ENCODE measurements at regions not wholly inside any gene's neighbourhood (a gene's known extent, or its start where the extent isn't known, plus 50 kb on each side); places are given as distances from the start of the nearest gene placed in this dataset.

DNA sequence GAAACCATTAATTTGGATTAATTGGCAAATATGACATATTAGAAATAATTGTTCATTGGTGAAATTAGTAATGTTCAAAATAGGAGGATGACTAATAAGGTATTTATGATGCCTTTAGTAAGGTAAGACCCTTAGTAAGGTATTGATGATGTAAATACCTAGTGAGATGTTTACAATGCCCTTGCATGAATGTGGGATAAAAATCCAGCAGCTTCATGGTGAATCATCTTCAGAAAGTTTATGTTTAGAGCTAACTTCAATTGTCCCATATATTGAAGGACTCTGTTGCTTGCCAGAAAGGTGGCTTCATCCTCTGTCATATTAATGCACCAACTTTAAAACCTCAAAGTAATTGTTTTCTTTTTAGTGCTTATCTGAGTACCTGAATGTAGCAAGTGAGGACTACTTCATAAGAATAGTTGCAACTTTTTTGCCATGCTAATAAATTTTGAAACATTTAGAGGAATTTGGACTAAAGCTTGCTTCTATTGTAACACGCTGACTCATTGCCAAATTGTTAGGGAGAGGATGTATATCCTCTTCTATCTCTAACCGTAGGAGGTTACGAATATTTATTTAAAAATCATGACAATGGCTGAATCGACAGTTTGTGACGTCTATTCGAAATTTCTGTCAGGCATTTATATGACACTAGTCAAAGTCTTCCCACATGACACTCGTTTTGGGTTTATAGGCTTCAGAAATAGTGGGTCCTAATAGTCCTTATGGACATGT is 174.1 kb upstream of the HS3ST1 start:
- DNase-seq (ENCODE audit: low read depth): no peak

DNA sequence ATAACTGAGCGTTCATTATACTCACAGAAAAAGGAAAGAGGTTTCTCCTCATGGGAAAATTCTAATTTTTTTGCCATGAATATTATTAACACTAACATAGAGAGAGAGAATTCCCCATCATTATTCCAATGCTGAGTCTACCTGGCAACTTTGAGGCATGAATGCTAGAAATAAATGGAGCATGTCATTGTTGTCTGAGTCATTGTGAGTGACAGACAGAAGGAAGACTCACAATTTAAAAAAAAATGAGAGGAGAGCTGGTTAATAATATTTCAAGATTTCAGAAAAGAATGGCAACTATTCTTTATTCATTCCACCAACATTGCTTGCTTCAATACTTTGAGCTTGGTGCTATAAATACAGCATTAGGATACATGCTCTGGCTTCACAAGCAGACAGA is 170.4 kb upstream of the HS3ST1 start:
- no peak for DNase-seq (ENCODE audit: low read depth)

DNA sequence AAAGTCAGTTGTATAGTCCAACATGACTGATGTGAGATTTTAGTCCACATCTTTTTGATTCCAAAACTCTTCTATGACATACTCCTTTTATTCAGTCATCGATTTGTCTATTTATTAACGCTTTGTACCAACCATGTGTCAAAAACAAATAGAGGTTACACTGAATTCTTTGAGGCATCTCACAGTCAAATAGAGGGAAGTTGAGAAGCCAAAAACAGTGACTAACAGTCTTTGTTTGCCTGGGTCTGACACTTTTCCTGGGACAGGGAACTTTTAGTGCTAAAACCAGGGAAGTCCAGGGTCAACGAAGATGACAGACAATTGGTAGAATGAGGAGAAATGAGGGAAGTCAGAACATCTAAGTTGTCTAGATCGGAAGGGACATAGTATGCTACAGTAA is 169.9 kb upstream of the HS3ST1 start:
- no peak for DNase-seq (ENCODE audit: low read depth)

DNA sequence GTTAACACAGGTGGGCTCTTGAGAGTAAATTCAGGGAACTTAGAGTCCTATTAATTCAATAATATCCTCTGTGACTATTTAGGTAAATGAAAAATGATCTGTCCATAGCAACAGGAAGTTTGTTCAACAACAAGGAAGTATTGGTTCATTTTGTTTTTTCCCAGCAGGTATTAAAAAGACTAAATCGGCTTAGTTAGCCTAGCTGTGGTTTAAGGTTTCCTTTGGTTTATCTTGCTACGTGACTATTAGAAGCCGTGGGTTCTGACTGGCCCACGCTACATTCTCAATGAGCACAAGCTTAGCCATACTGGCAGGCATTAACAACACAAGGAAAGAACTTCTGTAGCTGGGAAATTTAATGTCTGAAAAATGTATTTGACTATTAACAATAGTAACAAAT is 168.8 kb upstream of the HS3ST1 start:
- no peak for DNase-seq (ENCODE audit: low read depth)

DNA sequence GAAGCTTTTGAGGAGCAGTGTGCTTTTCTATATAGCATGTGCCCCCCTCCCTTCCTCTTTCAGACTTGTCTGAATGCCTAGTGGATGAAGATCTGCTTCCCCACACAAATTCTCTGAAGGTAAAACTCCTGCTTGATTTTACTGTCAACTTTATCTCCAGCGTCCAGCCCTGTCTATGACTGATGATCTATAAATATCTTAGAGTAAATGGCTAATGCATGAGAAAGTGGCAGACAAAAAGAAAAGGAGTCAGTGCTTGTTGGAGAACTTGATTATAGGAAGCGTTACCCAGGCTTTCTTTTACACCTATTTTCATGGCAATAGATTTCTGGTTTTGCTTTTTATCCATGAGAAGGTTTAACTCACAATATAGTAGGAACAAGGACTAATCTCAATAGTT is 168.3 kb upstream of the HS3ST1 start:
- no peak for DNase-seq (ENCODE audit: low read depth)

DNA sequence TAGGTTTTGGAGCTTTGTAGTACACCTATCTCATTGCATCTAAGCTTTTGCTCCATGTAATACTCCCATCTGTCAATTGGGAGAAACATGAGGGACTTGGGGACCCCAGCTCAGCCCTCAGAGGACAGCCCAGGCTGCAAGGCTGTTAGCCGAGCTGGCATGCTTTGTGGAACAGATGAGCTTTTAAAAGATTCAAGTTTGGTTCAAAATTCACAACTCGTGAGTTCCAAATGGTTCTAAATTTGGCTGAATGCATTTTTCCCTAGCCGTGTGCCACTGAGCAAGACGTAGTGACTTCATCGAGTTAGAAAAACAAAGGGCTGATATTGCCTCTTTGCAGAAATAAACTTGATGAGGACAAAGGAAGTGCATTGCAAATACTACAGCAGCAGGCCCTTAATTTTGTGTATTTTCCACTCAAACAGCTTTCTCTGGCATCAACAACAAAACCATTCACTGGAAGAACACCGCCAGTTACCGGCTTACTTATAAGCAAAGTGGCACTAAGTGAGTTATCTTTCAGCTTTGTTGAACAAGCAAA is 165.0 kb upstream of the HS3ST1 start:
- DNase-seq (ENCODE audit: low read depth): no peak

DNA sequence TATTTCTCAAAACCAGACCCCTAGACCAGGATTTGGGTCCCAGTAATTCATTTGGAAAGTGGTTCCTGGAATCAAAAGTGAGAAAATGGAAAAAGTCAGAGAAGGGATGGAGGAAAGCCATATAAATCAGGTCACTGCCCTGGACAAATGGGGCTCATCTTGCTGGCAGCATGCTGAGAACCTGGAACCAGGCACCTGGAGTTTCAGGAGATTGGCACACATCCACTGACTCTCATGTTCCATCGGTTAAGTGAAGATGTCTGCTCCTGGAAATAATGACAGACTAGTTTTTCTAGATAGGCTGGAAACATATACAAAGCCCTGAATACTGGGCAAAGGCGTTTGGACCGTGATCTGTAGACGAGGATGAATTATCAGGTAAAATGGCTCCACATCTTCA is 163.6 kb upstream of the HS3ST1 start:
- no peak for DNase-seq (ENCODE audit: low read depth)

DNA sequence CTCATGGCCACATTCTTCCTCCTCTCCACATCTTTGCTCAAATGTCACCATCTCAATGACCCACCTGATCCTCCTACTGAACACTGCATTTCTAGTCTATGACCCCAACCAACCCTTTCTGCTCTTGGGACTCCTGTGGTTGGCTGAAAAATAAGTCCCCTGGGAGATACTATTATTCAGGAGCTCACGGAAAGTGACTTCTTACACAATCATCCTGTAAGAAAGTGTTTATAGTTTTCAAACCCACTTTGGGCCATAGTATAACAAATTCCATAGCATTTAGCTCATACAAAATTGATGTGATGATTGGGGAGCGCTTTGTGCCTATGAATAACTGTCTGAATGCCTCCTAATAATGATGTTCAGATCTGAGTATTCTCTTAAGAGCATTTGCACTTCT is 161.4 kb upstream of the HS3ST1 start:
- no peak for DNase-seq (ENCODE audit: low read depth)

DNA sequence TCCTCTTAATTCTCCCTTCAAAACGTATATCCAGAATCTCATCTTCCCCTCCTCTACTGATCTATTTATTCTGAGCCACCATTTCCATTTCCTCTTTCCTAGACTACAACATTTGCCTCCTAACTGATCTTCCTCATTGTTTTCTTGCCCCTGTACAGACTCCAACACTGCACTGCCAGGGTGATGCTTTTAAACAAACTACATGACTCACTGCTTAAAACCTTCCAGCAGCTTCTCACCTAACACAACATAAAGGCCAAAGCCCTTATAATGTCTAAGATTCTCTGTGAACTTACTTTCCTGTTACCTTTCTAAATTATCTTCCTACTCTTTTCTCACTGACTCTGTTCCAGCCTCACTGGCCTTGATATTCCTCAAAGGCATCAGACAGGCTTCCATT is 161.0 kb upstream of the HS3ST1 start:
- no peak for DNase-seq (ENCODE audit: low read depth)

DNA sequence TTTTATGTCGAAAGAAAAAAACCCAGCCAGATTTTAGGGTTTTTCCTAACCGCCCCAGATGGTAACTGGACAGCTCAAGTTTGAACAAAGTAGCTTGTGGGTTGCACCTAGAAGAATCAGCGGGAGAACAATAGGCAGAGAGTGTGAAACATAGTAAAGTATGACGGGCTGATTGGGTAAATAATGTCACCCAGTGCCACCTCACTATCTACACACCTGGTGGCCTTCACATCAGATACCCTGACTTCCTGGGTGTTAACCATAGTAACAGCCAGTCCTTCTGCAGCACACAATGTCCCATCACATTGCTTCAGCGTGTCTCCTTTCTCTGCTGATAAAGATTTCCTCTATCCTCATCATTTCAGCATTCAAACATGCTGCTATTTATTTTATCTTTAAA is 159.1 kb upstream of the HS3ST1 start:
- no peak for DNase-seq (ENCODE audit: low read depth)

DNA sequence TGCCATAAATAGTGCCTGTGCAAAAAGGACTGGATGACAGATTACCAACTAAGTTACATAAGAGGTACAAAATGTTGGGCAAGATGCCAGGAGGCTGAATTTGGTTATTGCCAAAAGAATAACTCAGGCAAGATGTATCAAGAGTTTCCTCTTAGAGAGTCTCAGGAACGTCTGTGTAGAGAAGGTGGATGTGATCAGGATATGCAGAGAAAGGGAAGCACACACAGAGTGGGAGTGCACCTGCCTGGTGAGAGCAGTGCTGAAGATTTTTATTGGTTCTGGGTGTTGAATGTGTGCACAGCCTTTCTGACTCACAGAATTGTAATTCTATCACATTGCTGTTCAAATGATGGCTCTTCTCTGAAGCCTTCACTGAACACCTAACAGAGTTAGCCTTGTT is 156.8 kb upstream of the HS3ST1 start:
- DNase-seq (ENCODE audit: low read depth): no peak

DNA sequence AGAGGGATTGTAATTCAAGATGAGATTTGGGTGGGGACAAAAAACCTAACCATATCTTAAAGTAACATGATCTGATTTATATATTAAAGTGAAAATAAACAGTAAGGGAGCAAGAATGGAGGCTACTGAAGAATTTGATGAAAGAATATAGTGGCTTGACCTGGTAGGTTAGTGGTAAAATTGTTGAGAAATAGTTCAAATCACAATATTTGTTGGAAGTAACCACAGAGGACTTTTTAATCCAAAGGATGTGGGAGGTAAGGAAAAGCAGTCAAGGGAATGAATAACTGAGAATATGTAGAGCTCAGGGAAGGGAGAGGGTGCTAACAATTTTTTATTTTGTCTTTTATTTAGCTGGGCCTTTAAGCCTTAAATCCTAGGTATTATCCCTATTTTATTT is 139.8 kb upstream of the HS3ST1 start:
- DNase-seq (ENCODE audit: low read depth): no peak

DNA sequence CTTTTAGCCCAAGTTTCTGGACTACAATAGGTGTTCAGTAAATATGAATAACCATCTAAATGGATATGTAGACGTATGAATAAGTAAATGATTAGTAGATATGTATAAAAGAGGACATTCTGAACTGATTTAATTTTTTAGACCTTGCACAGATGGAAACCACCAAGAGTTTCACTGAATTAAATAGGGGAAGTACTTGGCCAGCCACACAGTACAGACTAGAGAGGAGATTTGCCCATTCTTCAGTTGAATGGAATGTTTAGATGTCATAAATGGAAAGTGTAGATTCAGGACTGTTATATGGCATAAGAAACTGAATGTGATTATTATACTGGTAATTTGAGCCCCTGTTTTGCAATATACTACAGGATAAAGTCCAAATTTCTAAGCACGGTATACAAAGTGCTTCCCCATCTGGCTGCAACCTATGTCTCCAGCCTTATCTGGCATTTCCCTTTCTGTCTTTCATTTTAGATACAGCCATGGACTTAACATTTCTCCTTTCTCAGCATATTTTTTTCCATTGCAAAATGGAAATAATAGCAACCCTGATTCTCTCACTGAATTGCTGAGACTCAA is 137.8 kb upstream of the HS3ST1 start:
- no peak for DNase-seq (ENCODE audit: low read depth)

DNA sequence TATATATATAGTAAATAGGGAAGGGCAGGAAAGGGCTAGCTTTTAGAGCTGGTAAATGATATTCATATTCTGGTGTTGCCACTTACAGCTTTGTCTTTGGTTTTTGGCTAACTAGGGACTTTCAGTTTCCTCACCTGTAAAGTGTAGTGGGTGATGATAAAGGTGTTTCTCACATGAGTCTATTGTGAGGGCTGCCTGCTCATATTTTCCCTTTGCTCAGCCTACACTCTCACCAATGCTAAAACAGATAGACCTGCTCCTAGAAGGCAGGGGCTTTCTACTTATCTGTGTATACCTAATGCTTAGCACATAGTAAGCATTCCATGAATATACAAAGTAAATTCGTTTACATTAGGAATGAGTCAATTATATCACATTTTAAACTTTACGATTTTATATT is 137.2 kb upstream of the HS3ST1 start:
- no peak for DNase-seq (ENCODE audit: low read depth)

DNA sequence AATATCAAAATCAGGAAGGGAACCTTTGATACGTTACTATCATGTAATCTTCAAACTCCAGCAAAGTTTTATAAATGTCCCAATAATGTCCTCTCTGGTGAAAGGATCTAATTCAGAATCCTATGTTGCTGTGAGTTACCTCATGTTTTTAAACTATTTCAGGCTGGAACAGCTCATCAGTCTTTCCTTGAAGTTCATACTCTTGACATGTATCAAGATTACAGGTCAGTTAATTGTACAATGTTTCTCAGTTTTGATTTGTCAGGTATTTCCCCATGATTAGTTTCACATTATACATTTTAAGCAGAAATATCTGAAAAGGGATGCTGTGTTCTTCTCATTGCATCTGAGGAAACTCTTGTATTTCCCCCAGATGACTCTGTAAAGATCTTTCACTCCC is 136.5 kb upstream of the HS3ST1 start:
- DNase-seq (ENCODE audit: low read depth): no peak

DNA sequence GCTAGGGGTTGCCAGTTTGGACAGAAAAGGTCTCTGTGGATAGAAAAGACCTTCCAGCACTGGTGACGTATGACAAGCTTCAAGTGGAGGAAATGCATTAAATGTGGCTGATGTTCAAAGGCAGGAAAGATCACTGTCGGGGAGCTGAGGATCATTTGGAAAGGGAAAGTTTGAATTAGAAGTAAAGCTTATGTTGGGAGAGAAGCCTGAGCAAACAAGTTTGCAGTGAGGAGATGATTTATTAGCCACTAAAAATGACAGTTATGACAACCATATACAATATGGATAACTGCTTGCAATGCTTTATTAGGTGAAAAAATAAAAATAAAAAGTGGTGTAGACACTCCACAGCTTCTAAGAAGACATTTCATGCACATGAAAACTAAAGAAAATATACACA is 135.3 kb upstream of the HS3ST1 start:
- no peak for DNase-seq (ENCODE audit: low read depth)

DNA sequence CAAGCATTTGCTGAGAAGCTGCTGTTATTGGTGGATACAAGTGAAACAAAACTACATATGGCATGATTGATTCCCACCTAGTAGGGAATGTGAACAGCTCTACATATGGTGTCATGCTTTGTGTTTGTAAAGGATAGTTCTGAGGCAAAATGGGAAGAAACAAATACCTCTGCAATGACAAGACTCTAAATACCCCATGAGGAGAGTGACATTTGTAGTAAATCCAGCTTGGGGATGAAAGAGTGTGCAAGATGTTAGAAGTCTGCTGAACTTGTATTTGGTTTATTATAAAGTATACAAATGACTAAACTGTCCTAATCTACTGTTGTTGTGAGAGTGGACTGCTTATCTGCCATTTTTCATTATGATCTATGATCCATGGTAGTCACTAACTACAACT is 120.8 kb upstream of the HS3ST1 start:
- DNase-seq (ENCODE audit: low read depth): no peak

DNA sequence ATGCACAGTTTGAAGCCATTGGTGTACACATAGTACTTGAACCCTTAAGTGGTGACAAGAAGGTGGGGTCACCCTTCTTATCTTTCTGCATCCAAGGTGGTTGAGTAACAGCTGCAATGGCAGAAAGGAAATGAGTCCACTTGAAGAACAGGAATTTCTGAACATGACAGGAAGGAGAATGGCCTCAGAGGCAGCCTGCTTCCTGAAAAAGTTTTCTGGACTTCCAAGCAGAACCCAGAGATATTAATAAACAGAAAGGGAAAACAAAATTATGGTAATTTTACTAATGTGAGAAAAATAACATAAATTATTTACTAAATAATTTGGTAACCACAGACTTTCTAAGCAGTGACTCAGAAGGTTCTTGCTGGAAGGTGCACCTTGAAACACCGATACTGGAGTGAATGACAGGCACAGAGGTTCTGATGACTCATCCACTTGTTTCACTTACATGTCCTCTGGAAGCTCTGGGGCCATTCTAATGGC is 119.9 kb upstream of the HS3ST1 start:
- no peak for DNase-seq (ENCODE audit: low read depth)

DNA sequence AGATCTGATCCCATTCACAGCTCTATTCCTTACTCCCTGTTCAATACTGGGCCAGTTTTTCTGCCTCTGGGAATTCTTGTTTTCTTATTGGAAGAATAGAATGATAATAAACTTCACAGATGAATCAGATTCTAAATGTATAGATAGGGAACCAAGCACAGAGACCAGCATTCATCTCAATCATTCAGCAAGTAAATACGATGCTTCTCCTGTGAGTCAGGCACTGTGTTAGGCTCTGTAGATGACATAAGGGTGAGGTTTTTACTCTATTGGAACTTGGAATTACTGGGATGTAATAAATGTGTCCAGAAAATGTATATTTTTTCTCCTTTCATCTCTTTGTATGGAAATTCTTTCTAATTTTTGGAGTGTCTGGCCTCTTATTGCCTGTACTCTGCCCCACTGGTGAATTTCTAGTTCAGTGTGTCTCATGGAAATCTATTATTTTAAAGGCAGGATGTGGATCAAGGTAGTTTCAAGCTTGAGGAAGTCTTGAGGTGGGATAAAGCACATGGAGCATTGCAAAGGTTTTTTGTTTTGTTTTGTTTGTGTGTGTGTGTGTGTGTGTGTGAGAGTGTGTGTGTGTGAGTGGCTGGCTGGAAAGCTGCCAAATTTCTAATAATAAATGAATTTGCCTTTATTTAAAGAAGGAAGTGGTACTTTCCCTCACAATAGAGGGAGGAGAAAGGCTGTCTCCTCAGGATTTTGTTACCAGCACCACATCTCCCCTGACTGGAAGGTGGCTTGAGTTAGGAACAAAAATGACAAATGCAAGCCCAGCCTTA is 117.9 kb upstream of the HS3ST1 start:
- DNase-seq (ENCODE audit: low read depth): no peak

DNA sequence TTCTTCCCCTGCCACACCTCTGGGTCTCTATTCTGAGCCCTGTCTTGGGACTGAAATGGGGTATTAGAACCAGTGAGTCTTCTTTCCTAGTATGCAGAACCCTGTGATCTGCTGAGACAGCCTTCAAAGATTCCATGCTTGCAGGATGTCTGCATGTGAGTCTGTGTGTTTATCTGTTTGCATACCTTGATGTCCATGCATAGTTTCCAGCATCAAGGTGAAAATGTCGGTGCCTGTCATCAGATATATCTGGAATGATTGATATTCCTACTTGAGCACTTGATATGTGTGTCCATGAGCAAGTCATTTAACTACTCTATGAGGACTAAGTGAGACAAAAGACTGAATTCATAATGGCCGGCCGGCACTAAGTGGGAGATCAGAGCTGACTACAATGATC is 117.0 kb upstream of the HS3ST1 start:
- no peak for DNase-seq (ENCODE audit: low read depth)

DNA sequence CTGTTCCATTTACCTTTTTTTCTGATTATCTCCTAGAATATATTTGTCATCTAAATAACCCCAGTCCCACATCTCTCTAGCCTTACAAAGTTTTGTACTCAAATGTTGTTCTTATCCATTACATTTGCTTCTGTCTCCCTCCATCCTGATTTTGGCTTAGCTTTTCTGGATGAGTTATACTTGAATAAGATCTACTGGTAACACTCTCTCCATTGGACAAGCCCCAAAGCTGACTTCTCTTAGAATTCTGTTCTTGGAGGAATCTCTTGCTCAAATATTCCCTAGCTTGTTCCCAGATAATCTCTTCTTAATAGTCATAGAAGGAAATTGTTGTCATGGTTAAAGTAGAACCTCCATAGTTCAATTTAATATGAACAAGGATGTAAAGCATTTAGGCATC is 115.5 kb upstream of the HS3ST1 start:
- DNase-seq (ENCODE audit: low read depth): no peak

DNA sequence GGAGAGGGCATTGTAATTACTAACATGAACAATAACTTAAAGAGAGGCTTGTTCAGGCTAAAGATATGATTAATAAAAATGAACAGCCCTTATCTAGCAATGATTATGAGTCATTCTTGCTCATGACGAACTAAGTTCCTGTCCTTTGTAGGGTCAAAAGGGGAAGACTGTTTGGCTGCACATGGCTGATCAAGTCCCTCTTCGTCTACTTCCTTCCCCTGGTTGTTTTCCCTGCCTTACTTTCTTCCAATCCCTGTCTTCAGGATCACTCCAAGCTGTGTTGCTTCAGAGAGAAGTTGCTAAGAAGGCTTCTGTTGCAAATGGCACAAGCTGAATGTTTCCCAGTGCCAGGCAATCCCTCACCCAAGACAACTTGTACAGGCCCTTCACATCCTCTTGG is 115.0 kb upstream of the HS3ST1 start:
- peak; percentile 3 for DNase-seq (ENCODE audit: low read depth)

DNA sequence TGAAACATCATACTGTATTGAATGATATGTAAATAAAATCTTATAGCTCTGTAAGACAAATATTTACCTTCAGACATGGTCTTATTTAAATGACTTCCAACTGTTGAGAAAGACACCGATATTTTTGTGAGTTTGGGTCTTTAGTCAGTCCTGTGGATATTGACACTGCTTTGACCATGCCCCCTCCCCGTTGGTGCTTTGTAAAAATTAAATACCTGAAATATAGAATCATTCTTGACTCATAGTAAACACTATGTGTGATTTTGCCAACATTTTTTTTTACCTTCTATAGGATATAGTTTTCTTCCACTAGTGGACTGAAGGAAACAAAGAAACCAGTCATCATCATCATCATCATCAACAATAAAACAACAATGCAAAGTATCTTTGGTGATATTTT is 114.3 kb upstream of the HS3ST1 start:
- no peak for DNase-seq (ENCODE audit: low read depth)

All from RPMI7951 (cell line).